ENCODE measurements at regions not wholly inside any gene's neighbourhood (a gene's known extent, or its start where the extent isn't known, plus 50 kb on each side); places are given as distances from the start of the nearest gene placed in this dataset.

GRCh38 chr13:80161896-80162295 lies 179.0 kb downstream of the SPRY2 start:
- Histone ChIP-seq H2AFZ (no peak overlapping the region), H3K79me2 (ENCODE audit: low read depth) (no peaks in the 10 kb centered on the region), H3K27ac (no peak overlapping the region), H3K9me3 (ENCODE audit: insufficient read depth, low read depth) (no peaks in the 10 kb centered on the region; the same call in 1 of the 2 replicates), H3K27me3 (ENCODE audit: insufficient read depth, low read depth) (no peaks in the 10 kb centered on the region), H3K4me1 (replicated peaks; ENCODE audit: insufficient read depth) (no peaks in the 10 kb centered on the region), H3K36me3 (ENCODE audit: low read depth) (no peaks in the 10 kb centered on the region), H3K4me3 (no peak overlapping the region), H4K20me1 (ENCODE audit: insufficient read depth) (no peaks in the 10 kb centered on the region), H3K9me2 (ENCODE audit: insufficient read depth) (no peaks in the 10 kb centered on the region), H3K4me2 (no peak overlapping the region), H3F3A (ENCODE audit: insufficient read depth, low read depth) (no peaks in the 10 kb centered on the region)
- BruUV-seq (replicated peaks) = no TSS peak
- POLR2A ChIA-PET (ENCODE audit: unreplicated experiment) = no interaction called here
- intact Hi-C loops (cut with micrococcal nuclease; ENCODE audit: unreplicated experiment) = no loop called here
- DNase-seq = no peak
- TF ChIP-seq EZH2 (IDR thresholded peaks at IDR 0.05; ENCODE audit: low read depth) (no peak), CTCF (conservative IDR thresholded peaks at IDR 0.05) (no peak)
- CTCF ChIA-PET = no interaction called here

GRCh38 chr13:80161219-80161618 lies 179.7 kb downstream of the SPRY2 start:
- Histone ChIP-seq H3K4me3 (no peak overlapping the region), H3K79me2 (ENCODE audit: low read depth) (no peaks in the 10 kb centered on the region), H3K4me1 (replicated peaks; ENCODE audit: insufficient read depth) (no peaks in the 10 kb centered on the region), H3K27me3 (ENCODE audit: insufficient read depth, low read depth) (no peaks in the 10 kb centered on the region), H3K36me3 (ENCODE audit: low read depth) (no peaks in the 10 kb centered on the region), H4K20me1 (ENCODE audit: insufficient read depth) (no peaks in the 10 kb centered on the region), H3K9me3 (ENCODE audit: insufficient read depth, low read depth) (no peaks in the 10 kb centered on the region; the same call in 1 of the 2 replicates), H3K4me2 (no peak overlapping the region), H2AFZ (no peak overlapping the region), H3K27ac (no peak overlapping the region), H3F3A (ENCODE audit: insufficient read depth, low read depth) (no peaks in the 10 kb centered on the region), H3K9me2 (ENCODE audit: insufficient read depth) (no peaks in the 10 kb centered on the region)
- CTCF ChIA-PET = no interaction called here
- intact Hi-C loops (cut with micrococcal nuclease; ENCODE audit: unreplicated experiment) = no loop called here
- no TSS peak for BruUV-seq (replicated peaks)
- POLR2A ChIA-PET (ENCODE audit: unreplicated experiment) = no interaction called here
- no peak for TF ChIP-seq EZH2 (IDR thresholded peaks at IDR 0.05; ENCODE audit: low read depth)
- TF ChIP-seq CTCF (conservative IDR thresholded peaks at IDR 0.05) = no peak
- DNase-seq = no peak

- CTCF ChIA-PET = no interaction called here
- intact Hi-C loops (cut with micrococcal nuclease; ENCODE audit: unreplicated experiment) = no loop called here
- no peak overlapping the region for H3K4me3 ChIP-seq
- H3K79me2 ChIP-seq (ENCODE audit: low read depth) = no peaks in the 10 kb centered on the region
- TF ChIP-seq EZH2 (IDR thresholded peaks at IDR 0.05; ENCODE audit: low read depth) (no peak), CTCF (conservative IDR thresholded peaks at IDR 0.05) (no peak)
- H3K9me2 ChIP-seq (ENCODE audit: insufficient read depth) = no peaks in the 10 kb centered on the region
- H3K27me3 ChIP-seq (ENCODE audit: insufficient read depth, low read depth) = no peaks in the 10 kb centered on the region
- no peaks in the 10 kb centered on the region for H3F3A ChIP-seq (ENCODE audit: insufficient read depth, low read depth)
- no peaks in the 10 kb centered on the region for H4K20me1 ChIP-seq (ENCODE audit: insufficient read depth)
- no peaks in the 10 kb centered on the region for H3K4me1 ChIP-seq (replicated peaks; ENCODE audit: insufficient read depth)
- H3K36me3 ChIP-seq (ENCODE audit: low read depth) = no peaks in the 10 kb centered on the region
- no peak overlapping the region for H3K27ac ChIP-seq
- POLR2A ChIA-PET (ENCODE audit: unreplicated experiment) = interaction anchor here (0.7 kb wide), 1 partner anchor 677 kb away, joined by 4 read pairs; no protein-coding TSS in a partner anchor
- no peak overlapping the region for H2AFZ ChIP-seq
- no peak overlapping the region for H3K4me2 ChIP-seq
- DNase-seq = no peak
- no peaks in the 10 kb centered on the region; the same call in 1 of the 2 replicates for H3K9me3 ChIP-seq (ENCODE audit: insufficient read depth, low read depth)
- no TSS peak for BruUV-seq (replicated peaks)
Observed at GRCh38 chr13:80160110-80160509, 180.8 kb downstream of the SPRY2 start.
